GM21515 (cell line): ENCODE measurements at regions not wholly inside any gene's neighbourhood (a gene's known extent, or its start where the extent isn't known, plus 50 kb on each side); places are given as distances from the start of the nearest gene placed in this dataset.
A peak's percentile ranks its signal among the peaks of the same experiment; 100 is the strongest.

Experiments used
- ATAC-seq: cut with Tn5 transposase; IDR thresholded peaks from one replicate; pipeline ENCODE4 v1.9.1; 2021; ENCODE audit not compliant: unreplicated experiment

DNA sequence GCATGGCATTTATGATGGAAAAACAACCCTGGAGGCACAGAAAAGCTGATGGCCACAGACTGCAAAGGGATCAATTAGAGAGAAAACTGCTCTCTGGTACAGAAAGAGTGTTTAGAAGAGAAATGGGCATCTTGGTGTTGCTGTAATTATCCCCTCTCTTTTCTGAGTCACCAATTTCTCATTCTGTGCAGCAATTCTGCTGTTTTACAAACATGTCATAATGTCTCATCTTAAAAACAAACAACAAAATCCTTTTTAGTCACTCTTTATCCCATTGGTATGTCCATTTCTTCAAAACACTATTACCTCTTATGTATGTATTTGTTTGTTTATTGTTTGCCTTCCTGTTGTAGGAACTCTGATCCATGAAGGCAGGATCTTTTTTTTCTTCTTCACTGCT is 73.9 kb upstream of the HK2 start:
- no peak for ATAC-seq

DNA sequence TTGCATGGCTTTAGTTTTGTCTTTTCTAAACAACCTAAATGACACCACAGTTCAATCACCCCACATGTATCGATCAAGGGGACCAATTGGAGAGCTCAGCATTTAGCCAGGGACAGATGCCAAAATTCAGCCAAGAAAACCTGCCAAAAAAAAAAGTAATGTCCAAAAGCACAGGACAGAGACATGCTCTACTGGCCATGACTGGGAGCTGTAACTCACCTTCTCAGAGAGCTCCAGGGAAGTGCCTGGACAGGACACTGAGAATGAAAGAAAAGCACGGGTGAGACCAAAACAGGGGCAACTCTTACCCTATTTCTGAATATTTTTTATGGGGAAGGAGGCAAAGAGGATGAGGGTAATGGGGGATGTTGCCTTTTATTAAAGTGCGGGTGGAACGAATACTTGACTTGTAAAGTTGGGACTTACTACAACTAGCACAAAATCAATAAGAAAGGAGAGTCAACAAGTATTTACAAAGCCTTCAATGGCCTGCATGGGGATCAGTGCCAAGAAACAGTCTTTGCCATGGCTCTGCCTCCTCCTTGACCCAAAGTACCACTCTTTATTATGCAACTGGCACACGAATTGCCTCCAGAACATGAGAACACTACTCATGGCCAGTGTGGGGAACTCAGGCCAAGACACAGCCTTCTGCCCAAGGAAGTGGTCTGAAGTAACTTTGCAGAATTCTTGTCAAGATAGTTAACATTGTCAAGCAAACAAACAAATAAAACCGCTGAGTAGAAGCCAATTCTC is 72.9 kb upstream of the HK2 start:
- no peak for ATAC-seq

DNA sequence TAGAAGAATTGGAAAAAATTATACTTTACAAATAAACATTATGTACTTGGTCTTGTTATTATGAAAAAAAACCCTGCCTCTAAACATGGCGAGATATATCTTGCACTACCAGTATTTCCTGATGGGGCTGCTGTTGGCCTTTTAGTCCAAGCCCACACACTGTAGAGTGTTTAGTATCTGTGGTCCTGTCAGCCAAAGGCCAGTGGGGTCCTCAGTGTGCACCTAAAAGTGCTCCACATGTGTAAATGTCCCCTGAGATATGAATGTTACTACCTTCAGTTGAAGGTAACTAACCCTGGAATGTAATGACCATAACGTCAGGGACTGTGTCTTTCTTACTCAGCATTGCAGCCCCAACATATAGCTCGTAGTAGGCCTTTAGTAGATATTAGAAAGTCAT is 71.1 kb upstream of the HK2 start:
- ATAC-seq = no peak

DNA sequence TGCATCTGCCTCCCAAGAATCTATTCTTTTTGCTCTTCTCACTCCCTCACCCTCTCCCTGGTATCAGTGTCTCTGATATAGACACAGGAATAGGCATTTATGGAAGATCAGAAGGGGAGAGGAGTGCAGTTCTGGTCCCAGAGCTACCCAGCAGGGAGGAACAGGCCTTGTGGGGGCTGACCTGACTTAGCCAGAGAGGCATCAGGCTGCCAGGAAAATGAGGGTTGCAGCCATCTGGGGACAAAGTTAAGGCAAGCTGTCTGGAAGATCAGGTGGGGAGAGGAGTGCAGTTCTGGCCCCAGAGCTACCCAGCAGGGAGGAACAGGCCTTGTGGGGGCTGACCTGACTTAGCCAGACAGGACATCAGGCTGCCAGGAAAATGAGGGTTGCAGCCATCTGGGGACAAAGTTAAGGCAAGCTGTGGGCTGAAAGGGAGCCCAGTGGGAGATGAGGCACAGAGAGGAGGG is 69.9 kb upstream of the HK2 start:
- ATAC-seq = no peak

GRCh38 chr2:74764429-74765272 is 69.3 kb upstream of the HK2 start:
- ATAC-seq = no peak

- no peak for ATAC-seq
These were observed 67.1 kb upstream of the HK2 start for GRCh38 chr2:74766780-74767179.

GRCh38 chr2:74767618-74768017 is 66.3 kb upstream of the HK2 start:
- ATAC-seq = no peak

- ATAC-seq = no peak
These were observed 65.5 kb upstream of the HK2 start for GRCh38 chr2:74768401-74768914.

- ATAC-seq = no peak
These were observed 61.9 kb upstream of the HK2 start for GRCh38 chr2:74772046-74772445.

DNA sequence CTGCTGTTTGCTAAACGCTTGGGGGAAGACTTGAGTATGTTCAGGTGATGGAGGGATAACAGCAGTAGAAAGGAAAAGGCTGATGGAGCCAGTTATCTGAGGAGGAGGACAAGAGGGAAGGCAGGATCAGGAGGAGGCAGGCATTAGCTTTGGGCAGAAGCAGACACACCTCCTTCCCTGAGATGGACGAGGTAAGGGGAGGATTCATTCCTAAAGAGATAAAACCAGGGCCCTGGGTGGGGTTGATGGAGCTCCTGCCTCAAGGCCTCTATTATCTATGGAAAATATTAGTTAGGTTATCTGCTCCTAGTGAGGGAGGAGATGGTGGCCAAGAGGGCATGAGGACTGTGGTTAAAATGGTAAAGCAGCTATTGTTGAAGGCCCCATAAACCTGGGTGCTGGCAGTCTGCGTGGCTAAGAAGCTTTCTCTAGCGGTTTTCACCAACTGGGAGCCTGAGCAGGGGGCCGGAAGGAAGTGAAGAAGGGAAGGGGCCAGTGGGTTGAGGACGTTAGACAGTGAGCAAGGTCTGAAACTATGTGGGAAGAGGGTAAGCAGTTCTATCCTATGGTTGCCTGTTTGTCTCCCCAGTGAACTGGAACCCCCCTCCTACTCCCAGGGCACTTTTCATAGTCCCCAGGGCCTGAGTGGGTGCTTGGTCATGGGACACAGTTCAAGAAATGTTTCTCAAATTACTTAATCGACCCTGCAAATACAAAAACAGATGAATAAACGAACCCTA is 56.6 kb upstream of the HK2 start:
- ATAC-seq = peak; percentile 49

- no peak for ATAC-seq
These were observed 55.3 kb upstream of the HK2 start for GRCh38 chr2:74778381-74779264.

DNA sequence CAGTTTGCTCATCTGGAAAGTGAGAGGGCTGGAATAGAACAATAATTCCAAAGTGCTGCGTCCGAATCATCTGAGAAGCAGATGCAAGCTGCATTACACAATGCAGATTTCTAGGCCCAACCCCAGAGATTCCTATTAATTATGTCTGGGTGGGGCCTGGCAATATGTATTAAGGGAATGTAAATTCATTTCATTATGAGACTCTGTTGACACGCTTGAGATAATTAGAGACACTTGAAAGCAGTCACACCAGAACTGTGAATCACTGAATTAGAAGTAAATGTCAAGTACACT is 54.7 kb upstream of the HK2 start:
- no peak for ATAC-seq

GRCh38 chr2:74779587-74780135 is 54.3 kb upstream of the HK2 start:
- no peak for ATAC-seq
